ENCODE measurements at regions not wholly inside any gene's neighbourhood (a gene's known extent, or its start where the extent isn't known, plus 50 kb on each side); places are given as distances from the start of the nearest gene placed in this dataset.

GRCh38 chr9:99594056-99594780, 227.5 kb upstream of the NR4A3 start:
- TF ChIP-seq CTCF (IDR thresholded peaks at IDR 0.05) (no peak), POLR2A (IDR thresholded peaks at IDR 0.05) (no peak), POLR2AphosphoS5 (IDR thresholded peaks at IDR 0.05) (no peak)
